Sigmoid colon (tissue), 6 donors: ENCODE measurements at regions not wholly inside any gene's neighbourhood (a gene's known extent, or its start where the extent isn't known, plus 50 kb on each side); places are given as distances from the start of the nearest gene placed in this dataset.

Experiments used
- DNase-seq: peaks from one replicate; pipeline ENCODE4 v3.0.0-alpha.2; 2019
- H3K27ac ChIP-seq, 4 donors: fragments of 200-600 bp; sonication (generic); one replicate each; pipeline ENCODE4 v1.5.1; 2016 to 2019; ENCODE audit warnings: mild to moderate bottlenecking in 1 of 4
- H3K27me3 ChIP-seq, 3 donors: fragments of 200-600 bp; sonication (generic); one replicate each; pipeline ENCODE4 v1.5.1; 2019; ENCODE audit warnings: mild to moderate bottlenecking in 1 of 3
- H3K36me3 ChIP-seq, 4 donors: fragments of 200-600 bp; sonication (generic); one replicate each; pipeline ENCODE4 v1.5.1; 2016 to 2019
- H3K4me1 ChIP-seq, 4 donors: fragments of 200-600 bp; sonication (generic); one replicate each; pipeline ENCODE4 v1.5.1; 2017 to 2019
- H3K4me3 ChIP-seq, 4 donors: fragments of 200-600 bp; sonication (generic); one replicate each; pipeline ENCODE4 v1.5.1; 2017 to 2019; ENCODE audit warnings: mild to moderate bottlenecking in 2 of 4, moderate library complexity in 1 of 4
- H3K9me3 ChIP-seq, 4 donors: fragments of 200-600 bp in 3 of 4; sonication (generic) in 3 of 4; one replicate each; pipeline versions ENCODE4 v1.5.1 to v1.6.1; 2013 to 2019
- EP300 ChIP-seq, 4 donors: sonication (generic); formaldehyde crosslinking; IDR thresholded peaks; one replicate each; pipeline ENCODE4 v1.6.1; 2017; ENCODE audit warnings: antibody characterized with exemption in 4 of 4
- POLR2A ChIP-seq, 2 donors: fragments of 450-650 bp; IDR thresholded peaks; one replicate each; pipeline ENCODE4 v1.6.1; 2016; ENCODE audit warnings: antibody characterized with exemption in 2 of 2, mild to moderate bottlenecking in 2 of 2, moderate library complexity in 2 of 2
- POLR2AphosphoS5 ChIP-seq, 4 donors: sonication (generic); formaldehyde crosslinking; IDR thresholded peaks; one replicate each; pipeline ENCODE4 v1.6.1; 2017; ENCODE audit warnings: antibody characterized with exemption in 4 of 4
- WGBS, 2 donors: extraction: QIAGEN DNeasy Blood & Tissue Kit; methylation state at CpG; one replicate each; pipeline ENCODE4 v1.1.7; 2013; 5-methylcytosine and 5-hydroxymethylcytosine counted together
- intact Hi-C: fragments of 100-400 bp; cut with DNase I; formaldehyde crosslinking; loops from one replicate; pipeline ENCODE4 v1.15.1; 2023
- TF ChIP-seq, protein P1 (sequence below), 4 experiments: fragments of 450-650 bp in 3 of 4; fragments of 200-600 bp in 1 of 4; IDR thresholded peaks; one replicate each; pipeline ENCODE4 v1.5.1; 2016 to 2019; ENCODE audit warnings: antibody characterized with exemption in 4 of 4, mild to moderate bottlenecking in 3 of 4, moderate library complexity in 2 of 4
- donor health status: healthy with polysubstance abuse.
- donor health status: healthy.

DNA sequence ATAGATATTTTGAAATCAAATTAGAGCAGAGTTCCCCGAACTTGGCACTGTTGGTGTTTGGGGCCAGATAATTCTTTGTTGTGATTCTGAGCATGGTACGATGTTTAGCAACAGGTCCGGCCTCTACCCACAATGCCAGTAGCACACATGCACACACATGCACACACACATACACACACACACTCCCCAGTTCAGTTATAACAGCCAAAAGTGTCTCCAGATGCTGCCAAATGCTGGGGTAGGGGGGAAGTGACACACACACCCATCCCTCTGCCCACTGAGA is 96.8 kb upstream of the PSMD7 start:
- intact Hi-C loops: no loop called here
- H3K9me3 ChIP-seq: no peaks in the 10 kb centered on the region
- DNase-seq: no peak
- H3K36me3 ChIP-seq: no peaks in the 10 kb centered on the region
- no peak overlapping the region for H3K4me3 ChIP-seq
- 78 to 85% methylated on average over 3 of the region's 3 CpGs for WGBS, 2 donors
- no peaks in the 10 kb centered on the region for H3K4me1 ChIP-seq
- H3K27ac ChIP-seq: no peak overlapping the region
- no peaks in the 10 kb centered on the region for H3K27me3 ChIP-seq
- TF ChIP-seq EP300 (IDR thresholded peaks at IDR 0.05) (no peak), POLR2AphosphoS5 (IDR thresholded peaks at IDR 0.05) (no peak), POLR2A (IDR thresholded peaks at IDR 0.05) (no peak)
- TF ChIP-seq, protein P1, sequence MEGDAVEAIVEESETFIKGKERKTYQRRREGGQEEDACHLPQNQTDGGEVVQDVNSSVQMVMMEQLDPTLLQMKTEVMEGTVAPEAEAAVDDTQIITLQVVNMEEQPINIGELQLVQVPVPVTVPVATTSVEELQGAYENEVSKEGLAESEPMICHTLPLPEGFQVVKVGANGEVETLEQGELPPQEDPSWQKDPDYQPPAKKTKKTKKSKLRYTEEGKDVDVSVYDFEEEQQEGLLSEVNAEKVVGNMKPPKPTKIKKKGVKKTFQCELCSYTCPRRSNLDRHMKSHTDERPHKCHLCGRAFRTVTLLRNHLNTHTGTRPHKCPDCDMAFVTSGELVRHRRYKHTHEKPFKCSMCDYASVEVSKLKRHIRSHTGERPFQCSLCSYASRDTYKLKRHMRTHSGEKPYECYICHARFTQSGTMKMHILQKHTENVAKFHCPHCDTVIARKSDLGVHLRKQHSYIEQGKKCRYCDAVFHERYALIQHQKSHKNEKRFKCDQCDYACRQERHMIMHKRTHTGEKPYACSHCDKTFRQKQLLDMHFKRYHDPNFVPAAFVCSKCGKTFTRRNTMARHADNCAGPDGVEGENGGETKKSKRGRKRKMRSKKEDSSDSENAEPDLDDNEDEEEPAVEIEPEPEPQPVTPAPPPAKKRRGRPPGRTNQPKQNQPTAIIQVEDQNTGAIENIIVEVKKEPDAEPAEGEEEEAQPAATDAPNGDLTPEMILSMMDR (IDR thresholded peaks at IDR 0.05): no peak

DNA sequence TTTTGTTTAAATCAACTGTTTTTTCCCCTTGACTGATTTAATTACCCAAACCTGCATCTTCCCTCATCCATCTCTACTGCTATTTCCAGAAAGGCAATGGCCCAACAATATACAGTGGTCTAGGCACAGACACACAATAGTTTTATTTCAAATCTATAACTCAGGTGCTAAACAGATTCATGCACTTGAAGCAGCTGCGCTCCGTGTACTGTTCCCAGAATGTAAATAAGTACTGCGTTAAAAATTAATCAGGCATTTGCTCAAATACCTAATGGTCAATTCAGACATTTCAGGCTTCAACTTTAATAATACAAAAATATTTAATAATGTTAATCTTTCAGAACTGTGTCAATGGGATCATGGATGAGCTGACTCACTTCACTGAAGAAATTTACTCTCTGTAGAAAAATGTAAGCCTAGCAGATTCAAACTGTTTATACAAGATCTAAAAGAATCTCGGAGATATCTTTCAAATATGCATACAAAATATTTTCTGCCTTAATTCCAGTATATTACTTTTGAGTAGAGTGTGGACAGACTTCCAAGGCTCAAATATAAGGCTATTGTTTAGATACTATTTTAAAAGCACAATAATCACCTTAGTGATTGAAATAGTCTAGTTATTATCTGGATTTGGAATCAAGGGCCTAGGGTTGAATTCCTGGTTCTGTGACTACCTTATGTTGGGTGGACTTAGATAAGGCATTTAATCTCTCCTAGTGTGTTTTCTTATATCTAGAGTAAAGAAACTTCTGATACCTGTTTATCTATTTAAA is 97.4 kb upstream of the PSMD7 start:
- Histone ChIP-seq H3K4me1 (no peaks in the 10 kb centered on the region), H3K27ac (no peak overlapping the region), H3K27me3 (no peaks in the 10 kb centered on the region), H3K36me3 (no peaks in the 10 kb centered on the region), H3K9me3 (no peaks in the 10 kb centered on the region), H3K4me3 (no peak overlapping the region)
- no peak for DNase-seq
- TF ChIP-seq EP300 (IDR thresholded peaks at IDR 0.05): no peak
- TF ChIP-seq POLR2AphosphoS5 (IDR thresholded peaks at IDR 0.05): no peak
- TF ChIP-seq POLR2A (IDR thresholded peaks at IDR 0.05): no peak
- TF ChIP-seq, protein P1 (IDR thresholded peaks at IDR 0.05): no peak
- intact Hi-C loops: no loop called here
- 45 to 73% methylated on average over 4 of the region's 4 CpGs for WGBS, 2 donors

DNA sequence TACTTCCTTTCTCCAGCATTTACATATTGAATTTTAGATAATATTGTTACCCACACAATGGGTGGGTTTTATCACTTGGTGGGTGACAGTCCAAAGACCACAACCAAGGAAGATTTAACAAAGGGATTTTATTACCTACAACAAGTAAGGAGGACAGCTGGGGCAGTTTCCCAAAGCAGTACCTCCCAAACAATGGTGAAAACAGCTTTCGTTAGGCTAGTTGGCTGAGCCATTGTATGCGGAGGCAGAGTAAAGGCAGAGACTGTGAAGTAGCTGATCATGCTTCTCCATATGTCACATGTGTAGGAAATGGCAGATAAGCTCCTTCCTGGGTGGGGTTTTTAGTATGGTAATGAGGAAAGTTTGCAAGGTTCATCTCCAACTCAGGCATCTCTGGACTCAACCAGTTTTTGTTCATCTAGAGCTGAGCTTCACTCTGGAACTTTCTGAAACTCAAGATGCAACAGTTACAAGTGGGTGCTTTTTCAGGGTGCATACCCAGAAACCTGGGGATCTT is 104.3 kb upstream of the PSMD7 start:
- Histone ChIP-seq H3K9me3 (no peaks in the 10 kb centered on the region), H3K27me3 (no peaks in the 10 kb centered on the region), H3K27ac (no peak overlapping the region), H3K4me3 (no peak overlapping the region), H3K36me3 (no peaks in the 10 kb centered on the region), H3K4me1 (no peaks in the 10 kb centered on the region)
- no peak for DNase-seq
- intact Hi-C loops: no loop called here
- 83 to 85% methylated on average over 2 of the region's 2 CpGs for WGBS, 2 donors
- TF ChIP-seq, protein P1 (IDR thresholded peaks at IDR 0.05): no peak
- TF ChIP-seq POLR2AphosphoS5 (IDR thresholded peaks at IDR 0.05): no peak
- no peak for TF ChIP-seq EP300 (IDR thresholded peaks at IDR 0.05)
- TF ChIP-seq POLR2A (IDR thresholded peaks at IDR 0.05): no peak

DNA sequence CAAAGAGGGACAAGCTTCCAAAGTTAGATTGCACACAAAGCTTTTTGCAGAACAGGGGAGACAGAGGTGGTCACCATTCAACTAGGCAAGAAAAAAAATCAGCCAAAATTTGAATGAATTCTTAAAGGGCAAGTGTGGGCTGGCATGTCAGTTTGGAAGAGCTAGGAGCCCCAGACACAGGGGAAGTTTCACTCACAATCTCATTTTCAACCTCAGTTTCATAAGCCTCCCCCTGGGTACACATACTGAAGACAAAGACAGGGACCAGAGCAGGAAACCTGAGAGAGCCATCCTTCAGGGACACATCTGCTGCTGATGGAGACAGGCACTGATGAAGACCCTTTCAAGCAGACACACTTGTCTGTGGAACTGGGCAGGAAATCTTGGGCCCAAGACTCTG is 106.3 kb upstream of the PSMD7 start:
- intact Hi-C loops: no loop called here
- DNase-seq: no peak
- no peaks in the 10 kb centered on the region for H3K9me3 ChIP-seq
- H3K4me3 ChIP-seq: no peak overlapping the region
- TF ChIP-seq POLR2A (IDR thresholded peaks at IDR 0.05): no peak
- TF ChIP-seq, protein P1 (IDR thresholded peaks at IDR 0.05): no peak
- TF ChIP-seq POLR2AphosphoS5 (IDR thresholded peaks at IDR 0.05): no peak
- TF ChIP-seq EP300 (IDR thresholded peaks at IDR 0.05): no peak
- no peak overlapping the region for H3K27ac ChIP-seq
- H3K36me3 ChIP-seq: no peaks in the 10 kb centered on the region
- H3K4me1 ChIP-seq: no peaks in the 10 kb centered on the region
- H3K27me3 ChIP-seq: no peaks in the 10 kb centered on the region

DNA sequence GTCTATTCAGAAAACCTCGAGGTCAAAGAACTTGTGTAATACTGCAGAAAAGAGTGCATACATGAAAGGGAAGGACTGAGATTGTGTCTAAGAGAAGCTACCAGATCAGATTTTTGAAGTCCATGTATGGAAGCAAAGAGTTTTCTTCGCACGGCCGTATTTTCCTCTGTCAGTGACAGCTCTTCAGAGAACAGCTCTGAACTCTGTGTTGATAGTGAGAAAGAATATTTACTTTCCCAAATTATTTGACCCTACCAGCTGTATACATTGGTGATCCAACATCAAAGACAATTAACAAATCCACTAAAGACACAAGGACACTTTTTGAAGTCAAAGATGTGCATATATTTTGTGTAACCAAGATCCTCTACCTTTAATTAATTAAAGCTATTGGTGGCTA is 107.8 kb upstream of the PSMD7 start:
- no peaks in the 10 kb centered on the region for H3K36me3 ChIP-seq
- intact Hi-C loops: no loop called here
- 83 to 86% methylated on average over 4 of the region's 4 CpGs for WGBS, 2 donors
- H3K27me3 ChIP-seq: no peaks in the 10 kb centered on the region
- no peaks in the 10 kb centered on the region for H3K4me1 ChIP-seq
- TF ChIP-seq, protein P1 (IDR thresholded peaks at IDR 0.05): no peak
- TF ChIP-seq EP300 (IDR thresholded peaks at IDR 0.05) (no peak), POLR2A (IDR thresholded peaks at IDR 0.05) (no peak), POLR2AphosphoS5 (IDR thresholded peaks at IDR 0.05) (no peak)
- DNase-seq: no peak
- H3K27ac ChIP-seq: no peak overlapping the region
- H3K9me3 ChIP-seq: no peaks in the 10 kb centered on the region
- no peak overlapping the region for H3K4me3 ChIP-seq
